SW 1271 (cell line): ENCODE measurements at regions not wholly inside any gene's neighbourhood (a gene's known extent, or its start where the extent isn't known, plus 50 kb on each side); places are given as distances from the start of the nearest gene placed in this dataset.
"Not testable (repeated sequence)": the region's sequence is repeated elsewhere in the genome, so short reads cannot be mapped to it uniquely, and the experiment has no call there.

Experiments used
- DNase-seq, 2 experiments: peaks; one replicate each; lab custom pipeline; 2025; lab: John Stamatoyannopoulos, UW

DNA sequence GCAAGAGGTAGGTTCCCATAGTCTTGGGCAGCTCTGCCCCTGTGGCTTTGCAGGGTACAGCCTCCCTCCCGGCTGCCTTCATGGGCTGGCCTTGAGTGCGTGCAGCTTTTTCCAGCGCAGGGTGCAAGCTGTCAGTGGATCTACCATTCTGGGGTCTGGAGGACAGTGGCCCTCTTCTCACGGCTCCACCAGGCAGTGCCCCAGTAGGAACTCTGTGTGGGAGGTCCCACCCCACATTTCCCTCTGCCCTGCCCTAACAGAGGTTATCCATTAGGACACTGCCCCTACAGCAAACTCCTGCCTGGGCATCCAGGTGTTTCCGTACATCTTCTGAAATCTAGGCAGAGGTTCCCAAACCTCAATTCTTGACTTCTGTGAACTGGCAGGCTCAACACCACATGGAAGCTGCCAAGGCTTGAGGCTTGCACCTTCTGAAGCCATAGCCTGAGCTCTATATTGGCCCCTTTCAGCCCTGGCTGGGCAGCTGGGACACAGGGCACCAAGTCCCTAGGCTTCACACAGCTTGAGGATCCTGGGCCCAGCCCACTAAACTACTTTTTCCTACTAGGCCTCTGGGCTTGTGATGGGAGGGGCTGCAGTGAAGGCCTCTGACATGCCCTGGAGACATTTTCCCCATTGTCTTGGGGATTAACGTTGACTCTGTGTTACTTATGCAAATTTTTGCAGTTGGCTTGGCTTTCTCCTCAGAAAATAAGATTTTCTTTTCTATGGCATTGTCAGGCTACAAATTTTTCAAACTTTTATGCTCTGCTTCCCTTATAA, 482.7 kb downstream of the CNTN3 start:
- DNase-seq: not testable (repeated sequence)

DNA sequence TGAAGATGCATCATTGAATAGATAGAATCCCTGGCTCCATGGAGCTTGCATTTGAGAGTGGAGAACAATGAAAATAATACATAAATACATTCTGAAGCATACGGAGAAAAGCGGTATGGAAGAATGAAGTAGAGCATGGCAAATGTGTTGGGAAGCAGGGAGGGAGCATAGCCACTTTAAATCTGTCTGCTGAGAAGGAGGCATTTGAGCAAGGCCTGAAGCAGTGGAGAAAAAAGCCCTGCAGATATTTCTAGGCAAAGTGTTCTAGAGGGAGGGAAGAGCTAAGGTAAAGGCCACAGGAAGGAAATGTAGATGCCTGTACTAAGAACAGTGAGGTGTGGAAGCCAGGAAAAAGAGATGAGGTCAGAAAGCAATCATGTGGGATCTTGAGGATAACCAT, 484.8 kb downstream of the CNTN3 start:
- DNase-seq: no peak

DNA sequence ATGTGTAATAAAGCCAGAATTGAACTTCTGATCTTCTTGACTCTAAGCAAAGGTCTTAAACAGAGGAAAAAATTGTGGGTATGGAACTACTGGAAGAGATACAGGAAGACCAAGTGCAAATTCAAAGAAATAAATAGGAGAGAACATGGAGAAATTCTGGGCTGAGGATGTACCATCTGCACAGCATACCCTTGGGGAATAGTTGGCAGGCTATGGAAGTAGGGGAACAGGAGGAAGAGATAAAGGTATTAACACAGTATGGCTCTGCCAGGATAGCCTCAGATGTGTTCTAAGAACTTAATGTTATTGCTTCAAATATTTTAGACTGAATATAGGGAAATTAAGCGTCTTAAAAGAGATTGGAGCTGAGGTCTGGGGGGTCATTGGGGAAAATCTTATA, 485.4 kb downstream of the CNTN3 start:
- DNase-seq: no peak

DNA sequence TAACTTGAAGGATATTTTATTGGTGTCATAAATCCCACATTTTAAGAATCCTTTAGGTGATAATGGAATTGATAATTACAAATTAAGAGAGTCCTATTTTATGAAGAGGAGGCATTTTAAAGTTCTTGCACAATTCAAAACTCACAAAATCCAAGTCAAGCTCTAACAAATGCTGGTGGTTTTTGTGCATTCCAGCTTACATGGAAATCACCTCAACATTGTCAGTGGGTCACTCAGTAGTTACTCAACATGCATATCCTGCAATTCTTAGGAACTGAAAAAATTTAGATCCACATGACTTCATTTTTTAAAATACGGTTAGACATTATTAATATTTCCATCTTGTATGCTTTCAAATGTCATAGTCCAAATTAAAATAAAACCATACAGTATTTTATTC, 487.2 kb downstream of the CNTN3 start:
- no peak for DNase-seq

GRCh38 chr3:74124782-74125181, 489.7 kb downstream of the CNTN3 start:
- no peak for DNase-seq

DNA sequence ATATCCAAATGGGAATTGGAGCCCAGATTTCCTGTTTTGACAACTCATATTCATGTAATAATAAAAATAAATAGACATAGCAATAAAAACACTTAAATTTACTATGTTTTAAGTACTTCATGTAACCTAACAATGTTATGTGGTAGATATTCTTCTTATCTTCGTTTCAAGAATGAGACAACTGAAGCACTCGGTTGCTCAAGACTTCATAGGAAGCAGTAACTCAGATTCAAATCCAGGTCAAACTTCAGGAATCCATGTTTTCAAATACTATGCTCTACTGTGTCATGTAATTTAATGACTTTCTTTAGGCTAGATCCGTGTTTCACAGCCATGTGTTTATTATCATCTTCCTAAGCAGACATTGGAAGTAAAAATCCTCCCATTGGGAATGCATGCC, 492.2 kb downstream of the CNTN3 start:
- DNase-seq: no peak

DNA sequence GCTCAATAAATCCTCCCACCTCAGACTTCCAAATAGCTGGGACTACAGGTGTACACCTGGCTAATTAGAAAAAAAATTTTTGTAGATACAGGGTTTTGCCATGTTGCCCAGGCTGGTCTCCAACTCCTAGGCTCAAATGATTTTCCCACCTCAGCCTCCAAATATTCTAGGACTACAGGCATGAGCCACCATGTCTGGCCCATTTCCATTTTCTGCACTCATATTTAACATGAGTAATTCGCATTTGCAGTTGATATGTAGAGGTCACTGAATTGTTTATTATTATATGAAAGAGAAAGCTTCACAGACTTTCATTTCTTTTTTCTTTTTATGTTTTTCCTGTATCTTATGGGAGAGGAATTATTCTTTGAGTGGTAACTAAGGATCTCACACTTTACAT, 492.7 kb downstream of the CNTN3 start:
- DNase-seq: no peak

DNA sequence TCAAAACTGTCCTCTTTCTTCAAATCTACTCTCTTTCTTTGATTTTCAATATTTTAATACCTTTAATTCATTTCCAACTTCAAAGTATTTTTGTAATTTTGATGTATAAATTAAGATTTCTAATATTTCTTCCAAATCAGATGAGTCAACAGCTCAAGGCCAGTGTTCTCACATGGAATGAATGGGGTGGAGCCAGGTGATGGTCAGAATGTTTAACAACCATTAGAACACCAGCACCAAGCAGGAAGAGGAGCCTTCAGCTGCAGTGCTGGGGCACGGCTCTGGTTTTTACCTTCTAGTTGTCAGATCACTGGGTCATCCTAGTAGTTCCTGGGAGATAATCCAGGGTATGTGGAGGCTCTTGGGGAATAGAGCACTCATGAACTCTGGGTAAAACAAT, 494.5 kb upstream of the PDZRN3 start:
- DNase-seq: no peak

- no peak for DNase-seq
These were observed 491.2 kb upstream of the PDZRN3 start for GRCh38 chr3:74115906-74116305.

DNA sequence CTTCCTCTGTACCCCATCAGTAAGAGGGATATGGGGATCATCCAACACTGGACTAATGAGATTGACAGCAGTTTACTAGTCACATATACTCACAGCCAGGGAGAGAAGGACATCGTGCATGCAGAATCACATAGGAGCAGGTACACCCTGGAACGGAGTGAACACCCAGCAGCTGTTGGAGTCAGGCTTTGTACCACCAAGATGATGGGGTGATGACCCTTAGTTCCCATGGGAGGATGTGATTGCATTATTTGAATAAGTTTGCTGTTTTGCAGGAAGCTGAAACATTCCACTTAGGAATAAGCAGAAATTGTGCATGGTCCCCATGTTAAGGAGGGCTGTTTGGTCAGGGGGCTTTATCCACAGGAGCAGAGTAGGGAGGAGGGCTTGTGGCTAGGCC, 482.7 kb upstream of the PDZRN3 start:
- DNase-seq: no peak

DNA sequence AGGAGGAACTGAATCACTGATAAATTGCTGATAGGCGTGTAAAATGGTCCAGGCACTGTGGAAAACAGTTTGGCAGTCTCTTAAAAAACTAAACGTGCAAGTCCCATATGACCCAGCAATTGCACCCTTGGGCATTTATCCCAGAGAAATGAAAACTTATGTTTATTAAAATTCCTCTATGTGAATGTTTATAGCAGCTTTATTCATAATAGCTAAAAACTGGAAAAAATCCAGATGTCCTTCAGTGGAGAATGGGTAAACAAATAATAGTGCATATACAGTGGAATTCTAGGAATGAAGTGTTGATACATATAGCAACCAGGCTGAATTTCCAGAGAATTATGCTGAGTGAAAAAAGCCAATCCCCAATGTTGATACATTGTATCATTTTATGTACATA, 482.2 kb upstream of the PDZRN3 start:
- DNase-seq: no peak

- DNase-seq: no peak
These were observed 466.5 kb upstream of the PDZRN3 start for GRCh38 chr3:74091204-74091603.

DNA sequence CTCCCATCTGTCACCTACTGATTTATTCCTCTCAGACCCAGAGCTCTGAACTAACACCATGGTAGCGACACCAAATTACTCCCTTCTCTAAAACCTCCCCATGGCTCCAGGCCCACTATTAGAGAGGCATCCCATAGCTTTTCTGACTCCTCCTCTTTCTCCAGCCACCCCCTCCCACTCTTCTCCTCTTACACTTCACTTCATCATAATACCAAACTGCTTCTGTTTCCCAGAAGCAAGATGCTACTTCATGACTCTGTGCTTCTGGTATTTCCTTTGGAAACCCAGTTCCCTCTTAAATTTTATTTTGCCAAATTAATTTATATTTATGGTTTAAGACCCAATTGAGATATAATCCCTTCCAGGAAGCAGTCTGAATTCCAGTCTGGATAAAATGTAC, 465.1 kb upstream of the PDZRN3 start:
- DNase-seq: no peak

GRCh38 chr3:74080056-74080461, 455.3 kb upstream of the PDZRN3 start:
- DNase-seq: no peak

DNA sequence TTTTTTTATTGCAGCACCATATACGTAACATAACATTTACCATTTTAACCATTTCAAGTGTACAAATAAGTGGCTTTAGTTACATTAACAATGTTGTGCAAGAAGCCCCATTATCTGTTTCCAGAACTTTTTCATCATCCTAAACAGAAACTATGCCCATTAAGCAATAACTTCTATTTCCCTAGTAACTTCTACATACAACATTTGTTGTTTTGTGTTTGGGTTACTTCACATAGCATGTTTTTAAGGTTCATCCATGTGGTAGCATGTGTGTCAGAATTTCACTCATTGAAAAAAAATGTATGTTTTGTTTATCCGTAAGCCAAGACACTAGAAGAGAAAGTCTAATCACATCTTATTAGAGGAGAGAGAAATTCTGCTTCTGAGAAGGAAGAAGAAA, 450.5 kb upstream of the PDZRN3 start:
- no peak for DNase-seq

GRCh38 chr3:74074700-74075099, 450.0 kb upstream of the PDZRN3 start:
- no peak for DNase-seq

DNA sequence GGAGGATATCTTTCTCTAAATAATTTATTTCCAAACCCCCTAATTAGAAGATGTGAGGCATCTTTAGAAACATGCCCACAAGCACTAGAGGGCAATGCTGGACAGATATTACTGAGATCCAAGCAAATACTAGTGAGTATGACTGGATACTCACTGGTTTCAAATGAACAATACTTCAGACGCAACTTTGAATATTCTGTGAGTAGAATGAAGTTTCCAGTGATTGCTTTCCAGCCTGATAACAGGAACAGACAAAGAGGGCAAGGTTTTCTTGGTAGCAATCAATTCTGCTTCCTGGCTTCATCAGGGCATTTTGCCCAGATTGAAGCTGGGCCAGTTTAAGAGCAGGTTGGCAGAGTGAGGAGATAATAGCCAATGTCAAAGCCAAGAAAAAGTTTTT, 442.6 kb upstream of the PDZRN3 start:
- DNase-seq: no peak

DNA sequence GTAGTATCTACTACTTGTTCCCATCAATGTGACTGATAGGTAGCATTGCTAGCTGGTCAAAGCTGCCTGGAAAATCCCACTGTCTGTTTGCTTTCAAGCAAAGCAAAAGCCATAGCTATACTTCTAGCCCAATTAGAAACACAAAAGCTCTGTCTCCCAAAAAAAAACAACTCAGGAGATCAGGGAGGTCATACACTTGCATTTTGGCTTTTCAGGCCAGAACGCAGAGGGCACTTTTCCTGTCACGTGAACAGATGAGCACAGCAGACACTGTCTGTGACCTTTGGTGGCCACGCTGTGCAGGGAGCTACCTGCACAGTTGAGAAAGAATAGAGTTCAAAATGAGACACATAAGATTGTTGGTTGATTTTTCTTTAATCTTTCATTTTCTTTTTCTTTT, 441.7 kb upstream of the PDZRN3 start:
- DNase-seq: no peak

GRCh38 chr3:74059923-74060600, 435.3 kb upstream of the PDZRN3 start:
- no peak for DNase-seq

DNA sequence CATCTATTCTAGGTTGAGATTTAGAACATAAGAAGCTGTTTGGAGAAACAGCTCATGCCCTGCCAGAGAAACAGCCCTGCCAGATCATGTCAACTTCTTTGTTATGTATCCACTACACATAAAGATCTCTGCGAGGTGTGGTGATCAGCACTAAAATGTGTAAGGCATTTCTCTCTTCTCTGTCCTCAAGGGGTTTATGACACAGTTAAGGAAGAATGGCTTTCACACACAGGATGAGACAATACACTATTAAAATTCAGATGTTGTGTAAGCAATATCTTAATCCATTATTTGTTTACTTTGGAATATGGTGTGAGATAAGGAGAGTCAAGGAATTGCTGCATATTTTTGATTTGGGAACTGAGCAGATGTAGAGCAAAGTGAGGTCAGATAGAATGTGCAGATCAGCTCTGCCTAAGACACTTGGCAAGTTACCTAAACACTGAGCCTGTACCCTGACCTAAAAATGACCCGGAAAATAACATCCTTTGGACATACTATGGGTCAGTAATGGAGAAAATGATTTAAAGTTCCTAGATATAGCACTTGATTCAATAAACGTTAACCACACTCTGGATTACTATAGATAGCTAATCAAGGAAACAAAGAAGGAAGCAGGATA, 434.7 kb upstream of the PDZRN3 start:
- DNase-seq: no peak

GRCh38 chr3:74057169-74057568, 432.4 kb upstream of the PDZRN3 start:
- DNase-seq: no peak

DNA sequence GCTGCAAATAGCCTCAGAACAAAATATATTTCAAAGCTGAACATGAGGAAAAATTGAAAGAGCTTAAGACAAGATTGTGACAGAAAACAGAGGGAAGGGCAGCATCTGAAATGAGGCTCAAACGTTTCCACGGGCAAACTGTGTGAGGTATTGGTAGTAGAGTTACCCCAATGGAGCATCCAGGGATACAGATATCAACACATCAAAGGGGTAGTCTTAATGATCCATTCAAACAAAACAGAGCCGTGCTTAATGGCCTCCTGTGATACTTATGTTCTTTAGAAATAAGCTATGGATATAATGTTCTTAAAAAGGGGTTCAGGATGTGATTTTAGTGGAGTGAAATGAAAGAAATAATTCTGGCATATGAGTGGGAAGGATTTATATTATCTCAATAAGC, 430.3 kb upstream of the PDZRN3 start:
- no peak for DNase-seq

- no peak for DNase-seq
These were observed 429.8 kb upstream of the PDZRN3 start for GRCh38 chr3:74054566-74054965.
